ENCODE measurements at regions not wholly inside any gene's neighbourhood (a gene's known extent, or its start where the extent isn't known, plus 50 kb on each side); places are given as distances from the start of the nearest gene placed in this dataset.

DNA sequence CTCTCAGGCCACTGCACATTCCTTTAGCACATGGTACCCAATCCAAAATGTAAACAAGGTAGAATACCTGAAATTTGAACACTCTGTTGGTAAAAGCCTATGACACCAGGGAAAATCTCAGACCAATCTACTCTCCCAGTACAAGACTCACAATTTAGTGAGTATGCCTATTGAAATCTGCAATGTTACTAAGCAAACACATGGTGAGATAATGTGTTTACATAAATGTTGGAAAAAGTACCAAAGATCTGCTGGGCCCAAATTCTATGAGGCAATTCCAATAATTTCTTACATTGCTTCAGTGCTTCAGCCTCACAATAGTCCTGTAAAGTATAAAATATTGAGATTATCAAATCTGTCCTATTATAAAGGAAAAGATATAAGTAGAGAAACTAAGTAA is 536.1 kb downstream of the PYDC2 start:
- Histone ChIP-seq H3K27ac (ENCODE audit: low read depth in 1 of 2, low read length in 2 of 2) (no peak overlapping the region), H3K27me3 (ENCODE audit: control insufficient read depth in 2 of 2, insufficient read depth in 2 of 2, low read length in 2 of 2) (no peaks in the 10 kb centered on the region), H4K20me1 (ENCODE audit: insufficient read depth, low read length) (no peaks in the 10 kb centered on the region), H2AFZ (ENCODE audit: insufficient read depth, low read depth, low read length, poor library complexity, severe bottlenecking) (no peak overlapping the region), H3K79me2 (ENCODE audit: insufficient read depth, low read length) (no peaks in the 10 kb centered on the region), H3K36me3 (replicated peaks in 1 of 2; ENCODE audit: control insufficient read depth in 1 of 2, insufficient read depth in 2 of 2, low read length in 2 of 2) (no peaks in the 10 kb centered on the region), H3K4me3 (replicated peaks in 1 of 3; ENCODE audit: low read depth in 2 of 3, low read length in 3 of 3) (no peak overlapping the region), H3K4me1 (ENCODE audit: control insufficient read depth in 1 of 2, insufficient read depth in 2 of 2, low read length in 2 of 2) (no peaks in the 10 kb centered on the region), H3K9me3 (replicated peaks in 1 of 2; ENCODE audit: control insufficient read depth in 1 of 2, insufficient read depth in 1 of 2, low read length in 2 of 2) (peaks cover 5 to 11% of the 10 kb centered on the region in 2 donors), H3K4me2 (replicated peaks; ENCODE audit: extremely low read depth, low read length, poor library complexity, severe bottlenecking) (no peak overlapping the region), H3K9ac (ENCODE audit: insufficient read depth, low read length, poor library complexity, severe bottlenecking) (no peak overlapping the region)
- Mint-ChIP-seq H3K27ac (no peak overlapping the region), H3K36me3 (no peaks in the 10 kb centered on the region), H3K9me3 (peaks cover 7 to 18% (median 11%) of the 10 kb centered on the region in 7 donors), H3K4me1 (no peaks in the 10 kb centered on the region), H3K27me3 (ENCODE audit: low read depth in 3 of 3) (no peaks in the 10 kb centered on the region), H3K4me3 (no peak overlapping the region)
- DNase-seq = no peak
- intact Hi-C loops (cut with micrococcal nuclease) = no loop called here
- TF ChIP-seq CTCF (IDR thresholded peaks at IDR 0.05) = no peak

DNA sequence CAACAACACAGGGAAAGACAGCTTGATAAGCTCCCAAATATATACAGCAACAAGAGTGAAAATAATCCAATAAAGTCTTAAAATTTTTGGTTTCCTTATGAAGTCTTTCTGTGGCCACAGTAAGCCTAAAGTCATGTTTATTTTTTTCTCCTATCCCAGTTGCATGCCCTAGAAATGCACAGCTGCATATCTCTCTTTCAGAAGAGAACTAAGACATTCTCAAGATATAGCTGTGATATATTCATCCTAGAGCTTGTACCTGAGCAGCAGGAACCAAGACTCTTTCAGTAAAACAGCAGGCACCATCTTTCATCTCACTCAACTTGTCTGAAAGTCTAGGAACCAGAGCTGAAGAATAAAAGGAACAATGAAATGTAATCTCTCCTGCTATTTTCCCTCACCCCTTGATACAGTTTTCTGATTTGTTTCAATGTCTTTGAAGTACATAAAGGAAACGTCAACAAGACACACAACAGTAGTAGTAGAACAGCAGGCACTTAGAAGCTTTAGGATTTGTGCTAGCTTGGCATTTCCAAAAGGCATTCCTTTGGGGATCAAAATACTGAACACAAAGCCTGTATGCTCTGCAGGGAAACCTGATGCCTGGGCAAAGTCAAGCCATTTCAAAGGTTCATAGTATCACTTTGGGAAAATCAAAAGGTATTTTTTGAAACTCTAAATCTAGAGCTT is 536.8 kb downstream of the PYDC2 start:
- H3K27ac Mint-ChIP-seq = no peak overlapping the region
- no peaks in the 10 kb centered on the region for H3K4me1 Mint-ChIP-seq
- H3K9me3 Mint-ChIP-seq = peaks cover 7 to 15% (median 11%) of the 10 kb centered on the region in 7 donors
- H3K4me3 ChIP-seq (replicated peaks in 1 of 3; ENCODE audit: low read depth in 2 of 3, low read length in 3 of 3) = no peak overlapping the region
- no peaks in the 10 kb centered on the region for H3K79me2 ChIP-seq (ENCODE audit: insufficient read depth, low read length)
- H4K20me1 ChIP-seq (ENCODE audit: insufficient read depth, low read length) = no peaks in the 10 kb centered on the region
- no peak overlapping the region for H3K27ac ChIP-seq (ENCODE audit: low read depth in 1 of 2, low read length in 2 of 2)
- intact Hi-C loops (cut with micrococcal nuclease) = no loop called here
- no peaks in the 10 kb centered on the region for H3K36me3 ChIP-seq (replicated peaks in 1 of 2; ENCODE audit: control insufficient read depth in 1 of 2, insufficient read depth in 2 of 2, low read length in 2 of 2)
- peaks cover 5 to 11% of the 10 kb centered on the region in 2 donors for H3K9me3 ChIP-seq (replicated peaks in 1 of 2; ENCODE audit: control insufficient read depth in 1 of 2, insufficient read depth in 1 of 2, low read length in 2 of 2)
- no peak for DNase-seq
- no peak overlapping the region for H3K4me3 Mint-ChIP-seq
- no peak overlapping the region for H3K9ac ChIP-seq (ENCODE audit: insufficient read depth, low read length, poor library complexity, severe bottlenecking)
- H3K27me3 ChIP-seq (ENCODE audit: control insufficient read depth in 2 of 2, insufficient read depth in 2 of 2, low read length in 2 of 2) = no peaks in the 10 kb centered on the region
- WGBS (ENCODE audit: insufficient coverage) = 40% methylated on average over 1 of the region's 1 CpG
- H3K27me3 Mint-ChIP-seq (ENCODE audit: low read depth in 3 of 3) = no peaks in the 10 kb centered on the region
- H3K4me2 ChIP-seq (replicated peaks; ENCODE audit: extremely low read depth, low read length, poor library complexity, severe bottlenecking) = no peak overlapping the region
- H3K4me1 ChIP-seq (ENCODE audit: control insufficient read depth in 1 of 2, insufficient read depth in 2 of 2, low read length in 2 of 2) = no peaks in the 10 kb centered on the region
- H3K36me3 Mint-ChIP-seq = no peaks in the 10 kb centered on the region
- H2AFZ ChIP-seq (ENCODE audit: insufficient read depth, low read depth, low read length, poor library complexity, severe bottlenecking) = no peak overlapping the region
- no peak for TF ChIP-seq CTCF (IDR thresholded peaks at IDR 0.05)

Measured in CD14-positive monocyte (primary cell).